ENCODE measurements at regions not wholly inside any gene's neighbourhood (a gene's known extent, or its start where the extent isn't known, plus 50 kb on each side); places are given as distances from the start of the nearest gene placed in this dataset.
A peak's percentile ranks its signal among the peaks of the same experiment; 100 is the strongest.
"Not testable (repeated sequence)": the region's sequence is repeated elsewhere in the genome, so short reads cannot be mapped to it uniquely, and the experiment has no call there.

DNA sequence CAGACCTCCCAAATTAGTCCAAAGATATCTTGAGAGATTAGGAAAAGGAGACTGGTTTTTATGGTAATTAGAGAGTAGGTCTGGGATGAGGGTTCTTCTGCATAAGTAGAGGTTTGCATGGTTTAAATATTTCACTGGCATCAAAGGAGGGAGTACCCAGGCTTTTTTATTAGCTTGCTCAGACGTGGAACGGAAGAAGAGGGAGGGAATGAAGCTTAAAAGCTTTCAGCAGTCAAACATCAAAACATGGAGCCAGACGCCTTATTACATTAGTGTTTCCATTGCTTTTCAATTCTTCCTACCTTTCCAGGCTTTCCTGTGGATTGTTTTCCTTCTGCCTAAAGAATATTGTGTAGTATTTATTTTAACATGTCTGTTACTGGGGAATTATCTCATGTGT, 342.1 kb upstream of the SOX2 start:
- ATAC-seq = no peak
- no peak for DNase-seq
- intact Hi-C loops (cut with DNase I) = no loop called here

DNA sequence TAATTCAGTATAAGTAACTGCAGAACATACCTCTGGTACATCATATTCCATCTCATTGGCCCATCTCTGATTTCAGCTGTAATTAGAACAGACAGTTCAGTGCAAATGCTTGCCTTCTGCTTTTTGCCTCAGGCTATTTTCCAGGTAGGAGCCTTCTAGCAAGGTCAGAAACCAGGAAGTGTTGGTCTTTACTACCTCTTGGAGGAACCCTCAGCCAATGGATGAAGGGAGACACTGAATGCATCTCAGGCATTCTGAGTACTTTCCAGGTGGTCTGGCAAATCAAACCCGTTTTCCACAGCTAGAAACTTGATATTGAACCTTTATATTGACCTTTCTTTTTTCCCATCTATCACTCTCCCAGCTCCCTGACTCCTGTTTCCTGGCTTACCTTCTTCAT, 348.5 kb upstream of the SOX2 start:
- intact Hi-C loops (cut with DNase I) = no loop called here

DNA sequence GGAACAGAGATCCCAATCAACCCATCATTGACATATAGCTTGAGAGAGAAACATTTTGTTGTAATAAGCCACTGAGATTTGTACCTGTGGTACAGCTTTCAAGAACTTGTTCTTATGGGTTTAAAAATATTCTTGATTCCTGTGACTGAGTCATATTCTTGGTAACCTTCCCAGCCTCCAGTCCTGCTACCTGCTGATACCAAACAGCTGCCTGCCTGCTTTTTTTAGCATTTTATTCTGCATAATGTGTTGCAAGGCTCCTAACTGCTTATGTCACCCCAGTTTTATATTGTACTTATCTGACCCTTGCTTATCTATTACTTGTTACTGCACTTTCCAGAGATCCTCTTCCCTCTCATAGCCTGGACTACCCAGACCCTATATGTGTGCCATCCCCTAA, 349.3 kb upstream of the SOX2 start:
- intact Hi-C loops (cut with DNase I) = no loop called here
- DNase-seq = no peak
- peak in 1 of 2 donors; percentile 63 for ATAC-seq

More for the DNA sequence above, 348.5 kb upstream of the SOX2 start:
- ATAC-seq (no peak), DNase-seq (no peak)

DNA sequence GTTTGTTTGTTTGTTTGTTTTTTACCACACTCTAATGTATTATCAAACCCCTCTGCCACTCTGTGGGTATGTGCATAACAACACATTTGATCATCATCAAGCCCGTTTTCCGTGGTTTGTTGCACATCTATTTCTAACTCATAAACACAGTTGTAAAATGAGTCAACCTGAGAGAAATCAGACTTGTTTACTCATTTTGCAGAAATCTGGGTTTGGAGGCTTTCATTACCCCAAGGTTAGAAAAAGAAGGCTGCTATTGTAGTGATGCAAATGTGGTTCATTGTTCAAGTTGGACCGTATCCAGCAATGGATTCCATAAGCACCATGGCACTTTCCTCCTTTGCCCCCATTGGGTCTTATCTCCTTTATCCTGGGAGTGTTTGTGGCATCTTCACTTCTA, 353.2 kb upstream of the SOX2 start:
- ATAC-seq (no peak), DNase-seq (no peak)
- intact Hi-C loops (cut with DNase I) = no loop called here

DNA sequence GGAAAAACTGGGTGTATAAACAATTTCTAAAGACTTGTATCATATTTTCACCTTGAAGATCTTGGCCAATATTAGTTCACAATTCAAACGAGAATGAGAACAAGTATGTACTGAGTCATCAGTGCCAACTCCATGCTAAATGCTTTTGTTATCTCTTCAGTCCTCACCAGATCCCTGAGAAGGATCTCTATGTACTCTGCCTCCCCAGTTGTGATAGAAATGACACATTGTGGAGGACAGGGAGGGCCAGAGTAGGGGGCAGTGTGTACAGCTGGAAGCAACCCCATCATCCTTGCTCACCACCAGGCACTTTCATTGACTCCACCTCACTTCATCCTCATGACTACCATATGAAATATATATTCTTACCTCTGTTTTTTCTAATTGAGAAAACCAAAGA, 353.7 kb upstream of the SOX2 start:
- intact Hi-C loops (cut with DNase I) = no loop called here
- ATAC-seq (peak in 1 of 2 donors; percentile 85), DNase-seq (no peak)

DNA sequence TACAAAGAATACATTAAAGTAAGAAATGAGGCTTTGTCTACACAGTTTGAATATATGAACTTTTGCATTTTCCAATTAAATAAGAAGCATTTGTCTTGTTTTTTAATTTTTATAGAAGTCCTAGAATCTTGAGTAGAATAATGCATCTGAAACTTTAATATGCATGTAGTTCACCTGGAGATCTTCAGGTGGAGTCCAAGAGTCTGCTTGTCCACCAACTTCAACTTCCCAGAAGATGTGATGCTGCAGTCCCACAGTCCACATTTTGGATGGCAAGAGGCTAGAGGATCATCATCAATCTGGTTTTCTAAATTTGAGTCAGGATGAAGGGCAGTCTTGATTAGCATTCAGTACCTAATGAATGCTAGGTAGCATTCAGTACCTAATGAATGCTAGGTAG, 357.6 kb upstream of the SOX2 start:
- intact Hi-C loops (cut with DNase I) = no loop called here
- ATAC-seq (no peak), DNase-seq (no peak)

DNA sequence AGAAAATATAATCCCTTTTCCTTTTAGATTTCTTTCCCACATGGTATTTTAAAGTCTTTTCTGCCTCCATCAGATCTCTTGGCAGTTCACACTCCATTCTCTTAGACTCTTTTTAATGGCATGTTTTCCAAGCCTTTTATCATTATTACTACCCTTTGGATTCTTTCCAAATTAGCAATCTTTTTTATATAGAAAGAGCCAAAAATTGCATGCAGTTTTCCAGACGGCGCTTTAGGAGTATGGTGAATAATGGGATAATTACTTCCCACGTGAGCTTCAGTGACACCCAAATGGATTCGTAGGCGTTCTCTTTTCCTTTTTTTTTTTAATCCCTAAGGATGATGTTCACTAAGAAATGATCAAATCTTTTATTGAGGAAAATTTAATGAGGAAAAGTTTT, 354.8 kb upstream of the DNAJC19 start:
- no peak for ATAC-seq
- no peak for DNase-seq
- intact Hi-C loops (cut with DNase I) = no loop called here

DNA sequence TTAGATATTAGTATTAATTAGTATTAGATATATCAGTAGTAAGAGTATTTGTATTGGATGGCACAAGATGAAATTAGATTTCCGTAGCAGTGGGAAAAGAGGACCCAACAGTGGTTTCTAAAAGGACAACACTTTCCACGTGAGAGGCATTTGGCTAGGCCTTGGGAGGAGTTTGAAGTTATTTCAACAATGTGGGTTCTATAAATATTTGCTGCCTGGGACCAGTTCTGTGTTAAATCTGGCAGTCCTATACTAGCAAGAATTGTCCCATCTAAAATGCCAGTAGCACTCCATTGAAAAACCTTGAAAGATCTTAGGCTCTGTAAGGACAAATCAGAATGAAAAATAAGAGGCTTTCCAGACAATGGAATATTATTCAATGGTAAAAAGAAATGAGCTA, 347.1 kb upstream of the DNAJC19 start:
- ATAC-seq = no peak
- no peak for DNase-seq
- intact Hi-C loops (cut with DNase I) = no loop called here

DNA sequence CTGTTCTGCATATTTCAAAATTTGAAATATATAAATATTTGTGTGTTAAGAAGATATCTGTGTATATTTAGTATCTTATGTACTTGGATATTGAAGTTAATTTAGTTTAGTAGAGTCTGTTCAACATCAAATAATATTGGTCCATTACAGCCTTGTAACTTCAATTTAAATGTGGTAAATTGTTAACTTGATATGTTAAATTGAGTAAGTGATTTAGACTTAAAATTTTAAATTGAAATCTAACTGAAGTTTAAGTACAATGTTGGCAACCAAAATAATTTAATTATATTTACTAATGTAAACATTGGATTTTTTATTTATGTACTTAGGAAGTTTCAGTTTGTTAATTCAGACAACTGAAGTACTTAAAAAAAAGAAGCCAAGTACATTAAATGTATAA, 343.9 kb upstream of the DNAJC19 start:
- DNase-seq (no peak), ATAC-seq (no peak)
- intact Hi-C loops (cut with DNase I) = no loop called here

DNA sequence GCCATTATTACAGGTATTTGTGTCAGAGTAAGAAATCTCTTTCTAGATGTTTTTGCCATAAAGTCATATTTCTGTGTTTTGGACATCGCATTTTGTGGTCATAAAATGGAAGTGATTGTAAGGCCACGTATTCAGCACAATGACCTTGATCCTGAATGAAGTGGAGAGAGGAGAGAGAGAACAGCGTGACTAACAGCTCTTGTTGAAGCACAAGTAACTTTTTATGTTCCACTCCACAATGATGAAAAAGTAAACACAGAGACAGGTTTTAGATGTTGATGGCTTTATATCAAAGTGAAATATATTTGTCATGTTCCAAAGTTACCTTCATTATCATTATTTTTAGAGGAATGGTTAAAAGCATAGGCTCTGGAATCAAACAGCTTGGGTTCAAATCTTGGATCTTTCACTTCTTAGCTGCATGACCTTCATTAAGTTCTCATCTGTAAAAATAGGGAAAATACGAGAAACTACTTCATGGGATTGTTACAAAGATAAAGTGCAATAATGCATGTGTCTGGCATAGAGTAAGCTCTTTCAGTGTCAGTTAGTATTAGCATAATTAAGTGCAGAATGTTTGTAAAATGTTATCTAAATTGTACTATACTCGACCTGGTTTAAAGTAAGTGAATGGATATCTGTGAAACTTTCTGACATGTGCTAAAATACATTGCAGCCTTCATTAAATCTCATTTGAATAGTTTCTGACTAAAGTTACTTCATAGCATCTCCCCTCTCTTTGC, 341.5 kb upstream of the DNAJC19 start:
- intact Hi-C loops (cut with DNase I) = no loop called here
- ATAC-seq (no peak), DNase-seq (no peak)

DNA sequence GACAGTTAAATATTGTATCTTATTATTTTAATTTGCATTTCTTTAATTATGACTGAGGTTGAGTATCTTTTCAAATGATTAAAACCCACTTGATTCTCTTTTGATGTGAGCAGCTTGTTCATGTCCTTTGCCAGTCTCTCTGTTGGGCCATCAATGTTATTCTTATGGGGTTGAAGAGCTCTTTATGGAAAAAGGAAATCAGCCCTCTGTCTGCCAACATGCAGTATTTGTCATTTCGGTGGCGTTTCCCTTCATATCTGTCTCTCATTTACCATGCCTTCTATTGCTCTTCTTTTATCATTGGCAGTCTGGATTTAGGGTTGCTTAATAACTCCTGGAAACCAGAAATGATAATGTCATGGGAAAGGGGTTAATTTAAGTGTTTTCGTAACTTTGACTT, 340.7 kb upstream of the DNAJC19 start:
- intact Hi-C loops (cut with DNase I) = no loop called here
- ATAC-seq (no peak), DNase-seq (no peak)

DNA sequence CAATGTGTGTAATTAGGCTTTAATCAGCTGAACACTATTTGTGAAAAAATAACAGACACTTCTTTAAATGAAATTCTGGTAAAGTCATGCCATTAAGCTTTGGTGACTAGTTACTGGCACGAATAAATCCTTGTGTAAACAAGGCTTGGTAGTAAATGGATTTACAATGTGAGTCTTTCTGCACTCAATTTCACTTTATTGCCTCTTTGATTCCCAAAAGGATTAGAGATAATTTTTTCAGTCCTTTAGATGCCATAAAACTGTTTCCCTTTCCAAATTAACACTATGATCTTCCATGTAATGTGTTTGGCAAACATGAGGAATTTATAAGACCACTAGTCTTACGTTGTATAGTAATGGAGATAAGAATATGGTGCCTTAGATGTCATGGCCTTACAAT, 339.5 kb upstream of the DNAJC19 start:
- intact Hi-C loops (cut with DNase I) = loop anchor here in 1 of 2 donors (5.0 kb wide), 1 partner anchor 373 kb away; no protein-coding TSS in a partner anchor
- no peak for ATAC-seq
- no peak for DNase-seq

DNA sequence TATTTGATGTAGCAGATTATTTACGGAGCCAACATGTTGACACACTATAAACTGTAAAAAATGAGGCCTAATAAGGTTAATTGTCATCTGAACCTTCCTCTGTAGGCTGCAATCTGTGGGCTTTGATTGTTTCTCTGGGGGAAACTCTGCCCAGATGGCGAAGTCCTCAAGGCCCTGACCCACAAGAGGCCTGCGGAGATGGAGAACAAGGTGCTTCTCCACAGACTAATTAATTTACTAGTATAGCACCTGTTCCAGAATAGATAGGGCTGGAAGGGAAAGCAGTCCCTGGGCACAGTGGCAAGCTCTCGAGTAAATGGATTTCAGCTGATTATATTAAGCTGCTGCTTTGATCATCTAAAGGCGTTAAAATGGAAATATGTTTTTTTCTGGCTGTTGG, 338.8 kb upstream of the DNAJC19 start:
- ATAC-seq (no peak), DNase-seq (no peak)
- intact Hi-C loops (cut with DNase I) = loop anchor here in 1 of 2 donors (5.0 kb wide), 1 partner anchor 374 kb away; no protein-coding TSS in a partner anchor

DNA sequence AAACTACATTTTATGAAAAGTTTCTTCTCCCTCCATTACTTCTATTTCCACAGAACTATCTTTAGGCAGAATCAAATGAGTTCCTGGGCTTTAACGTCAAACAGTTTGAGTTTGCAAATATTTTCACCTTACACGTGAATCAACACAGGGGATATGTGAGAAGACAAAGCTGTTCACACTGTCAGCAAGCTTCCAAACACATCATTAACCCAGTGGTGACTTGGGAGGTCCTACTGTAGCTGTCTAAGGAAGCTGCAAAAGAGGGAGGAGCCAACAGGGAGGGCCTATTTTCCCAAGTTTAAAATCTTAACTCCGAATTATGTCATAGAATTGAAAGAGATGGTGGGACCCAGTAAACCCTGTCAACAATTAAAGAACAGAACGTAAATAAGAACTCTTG, 337.8 kb upstream of the DNAJC19 start:
- intact Hi-C loops (cut with DNase I) = loop anchor here (2.0 to 5.0 kb wide), 2 partner anchors 373 to 375 kb away; no protein-coding TSS in a partner anchor
- ATAC-seq = no peak

DNA sequence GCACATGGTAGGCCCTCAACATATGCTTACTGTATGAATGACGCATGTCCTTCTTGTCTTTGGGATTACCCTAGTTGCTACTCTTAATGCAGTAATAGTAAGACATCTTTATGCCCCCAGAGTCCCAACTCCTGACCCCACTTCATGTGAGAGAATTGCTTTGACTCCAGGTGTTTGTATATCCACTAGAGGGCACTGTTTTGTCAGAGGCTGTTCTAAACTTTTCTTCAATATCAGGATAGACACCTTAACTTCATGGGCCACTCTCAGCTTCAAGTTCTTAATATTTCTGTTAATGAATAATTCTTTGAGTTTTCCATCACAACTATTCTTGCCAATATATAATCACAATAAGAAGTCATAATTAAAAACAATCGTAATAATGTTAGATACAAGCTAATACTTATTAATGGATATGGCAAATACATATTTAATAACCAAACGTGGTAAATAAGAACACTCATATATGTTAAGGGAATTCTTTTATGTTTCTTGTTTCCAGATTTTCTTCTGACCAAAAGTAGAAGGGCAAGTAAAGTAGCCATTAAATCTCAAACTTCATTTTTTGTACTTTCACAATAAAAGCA, 337.2 kb upstream of the DNAJC19 start:
- no peak for DNase-seq
- ATAC-seq = no peak

More for the DNA sequence above, 337.8 kb upstream of the DNAJC19 start:
- no peak for DNase-seq

DNA sequence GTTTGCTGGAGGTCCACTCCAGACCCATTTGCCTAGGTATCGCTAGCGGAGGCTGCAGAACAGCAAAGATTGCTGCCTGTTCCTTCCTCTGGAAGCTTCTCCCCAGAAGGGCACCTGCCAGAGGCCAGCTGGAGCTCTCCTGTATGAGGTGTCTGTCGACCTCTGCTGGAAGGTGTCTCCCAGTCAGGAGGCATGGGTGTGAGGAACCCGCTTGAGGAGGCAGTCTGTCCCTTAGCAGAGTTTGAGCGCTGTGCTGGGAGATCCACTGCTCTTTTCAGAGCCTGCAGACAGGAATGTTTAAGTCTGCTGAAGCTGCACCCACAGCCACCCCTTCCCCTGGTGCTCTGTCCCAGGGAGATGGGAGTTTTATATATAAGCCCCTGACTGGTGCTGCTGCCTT, 335.0 kb upstream of the DNAJC19 start:
- intact Hi-C loops (cut with DNase I); ATAC-seq; DNase-seq: not testable (repeated sequence)

More for the DNA sequence above, 337.2 kb upstream of the DNAJC19 start:
- intact Hi-C loops (cut with DNase I) = loop anchor here (2.0 to 5.0 kb wide), 2 partner anchors 374 to 376 kb away; no protein-coding TSS in a partner anchor

DNA sequence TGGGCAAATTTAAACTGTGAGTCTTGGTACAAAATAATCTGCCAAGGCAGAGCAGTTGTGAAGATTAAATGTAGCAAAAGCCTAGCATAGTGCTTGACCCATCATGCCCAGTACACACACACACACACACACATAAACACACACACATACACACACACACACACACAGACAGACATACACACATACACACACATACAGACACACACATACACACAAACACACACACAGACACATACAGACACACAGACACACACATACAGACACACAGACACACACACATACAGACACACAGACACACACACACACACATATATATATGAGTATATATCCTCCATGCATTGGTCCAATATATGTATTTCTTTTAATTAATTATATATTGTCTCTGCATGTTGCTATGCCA, 328.8 kb upstream of the DNAJC19 start:
- ATAC-seq (no peak), DNase-seq (no peak)
- intact Hi-C loops (cut with DNase I) = no loop called here

DNA sequence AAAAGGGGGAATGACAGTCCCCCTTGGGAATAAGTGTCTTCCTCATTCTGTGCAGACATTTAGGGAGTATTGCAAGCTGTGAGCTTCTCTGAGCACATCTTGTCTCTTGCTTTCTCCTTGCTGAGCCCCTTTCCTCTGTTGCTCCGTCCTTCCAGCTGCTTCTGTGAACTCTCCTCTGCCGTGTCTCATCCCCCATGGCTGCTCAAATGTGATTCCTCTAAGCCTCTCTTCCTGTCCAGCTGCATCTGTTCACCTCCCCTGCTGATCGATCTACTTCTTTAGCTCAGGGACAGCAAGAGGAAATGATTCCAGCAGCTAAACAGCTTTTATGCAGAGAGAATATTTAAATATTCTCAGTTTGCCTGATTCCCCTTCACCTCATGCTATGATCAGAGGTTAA, 328.0 kb upstream of the DNAJC19 start:
- ATAC-seq (no peak), DNase-seq (no peak)
- intact Hi-C loops (cut with DNase I) = no loop called here

DNA sequence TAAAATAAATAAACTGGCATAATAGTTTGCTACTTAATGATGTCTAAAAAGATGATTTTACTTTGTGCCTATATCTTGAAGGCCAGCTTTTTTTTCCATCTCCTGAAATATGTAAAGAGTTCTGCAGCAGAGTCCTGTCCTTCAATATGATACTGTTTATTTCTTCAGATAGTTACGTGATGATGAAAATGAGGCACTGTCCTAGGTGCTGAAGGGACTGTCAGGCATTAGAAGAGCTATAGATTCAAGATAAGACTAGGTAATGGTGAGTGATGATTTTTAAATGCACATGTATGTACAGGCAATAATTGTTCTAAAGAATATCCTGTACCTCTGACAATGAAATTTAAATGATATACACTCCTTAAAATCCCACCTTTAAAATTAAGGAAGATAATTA, 326.9 kb upstream of the DNAJC19 start:
- intact Hi-C loops (cut with DNase I) = no loop called here
- DNase-seq = no peak
- no peak for ATAC-seq

DNA sequence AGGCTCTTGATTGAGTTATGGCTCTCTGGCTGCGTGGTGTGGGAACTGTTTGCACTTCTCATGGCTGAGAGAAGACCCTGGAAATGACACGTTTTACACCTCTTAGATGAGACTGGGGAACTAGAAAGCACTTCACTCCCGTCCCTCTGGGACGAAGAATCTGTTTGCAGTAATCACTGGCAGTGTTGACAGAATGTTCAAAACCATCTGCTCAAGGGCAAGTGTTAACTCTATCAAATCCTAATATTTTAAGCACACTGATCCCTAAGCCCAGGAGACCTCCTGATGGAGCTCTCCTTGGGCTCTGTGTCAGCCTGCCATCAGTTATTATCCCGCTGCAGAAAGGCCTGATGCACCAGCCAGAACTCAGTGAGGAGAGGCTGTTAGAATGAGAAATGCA, 323.8 kb upstream of the DNAJC19 start:
- ATAC-seq (no peak), DNase-seq (no peak)
- intact Hi-C loops (cut with DNase I) = no loop called here

DNA sequence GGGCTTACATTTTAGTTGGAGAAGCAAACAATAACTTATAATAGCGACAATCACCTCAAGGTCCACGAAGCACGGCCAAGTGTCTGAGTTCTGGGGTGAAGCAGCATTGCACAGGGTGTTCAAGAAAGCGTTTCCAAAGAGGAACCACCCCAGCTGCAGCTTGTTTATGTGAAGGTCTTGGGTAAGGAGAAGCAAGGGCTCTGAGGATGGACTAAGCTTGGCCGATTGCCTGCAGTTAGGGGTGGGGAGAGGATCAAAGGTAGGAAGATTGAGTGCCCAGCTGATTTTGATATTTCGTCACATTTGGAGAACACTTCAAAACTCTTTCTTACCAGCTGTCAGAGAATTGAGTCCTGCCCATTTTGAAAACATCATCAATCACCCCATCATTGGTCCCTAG, 321.6 kb upstream of the DNAJC19 start:
- no peak for ATAC-seq
- no peak for DNase-seq
- intact Hi-C loops (cut with DNase I) = no loop called here
